ENCODE measurements at regions not wholly inside any gene's neighbourhood (a gene's known extent, or its start where the extent isn't known, plus 50 kb on each side); places are given as distances from the start of the nearest gene placed in this dataset.

- ChIA-PET POLR2A (no interaction called here), CTCF (interaction anchor here (0.6 kb wide), 1 partner anchor 225 kb away, joined by 3 read pairs; no protein-coding TSS in a partner anchor)
- Histone ChIP-seq H3K9ac (no peak overlapping the region), H3K4me1 (ENCODE audit: control insufficient read depth in 1 of 2, insufficient read depth in 2 of 2, low read depth in 1 of 2, low read length in 1 of 2) (no peaks in the 10 kb centered on the region), H3K27me3 (ENCODE audit: insufficient read depth) (no peaks in the 10 kb centered on the region; the same call in 1 of the 2 replicates), H3K4me3 (ENCODE audit: low read depth in 2 of 2, low read length in 1 of 2) (no peak overlapping the region), H2AFZ (ENCODE audit: low read depth) (no peak overlapping the region), H3K36me3 (replicated peaks in 1 of 2; ENCODE audit: control insufficient read depth in 1 of 2, insufficient read depth in 2 of 2, low read length in 1 of 2) (no peaks in the 10 kb centered on the region), H3K9me2 (no peaks in the 10 kb centered on the region), H3K27ac (ENCODE audit: low read depth in 2 of 2, low read length in 1 of 2) (no peak overlapping the region), H3K9me3 (no peaks in the 10 kb centered on the region), H3F3A (replicated peaks; ENCODE audit: insufficient read depth) (no peaks in the 10 kb centered on the region), H3K4me2 (no peak overlapping the region), H4K20me1 (ENCODE audit: insufficient read depth) (no peaks in the 10 kb centered on the region), H3K79me2 (ENCODE audit: insufficient read depth) (no peaks in the 10 kb centered on the region)
- WGBS (ENCODE audit: low lambda C conversion rate), result no CpG with 5 or more reads among the region's 2 CpGs
- TF ChIP-seq ELF1 (IDR thresholded peaks at IDR 0.05) (no peak), EP300 (IDR thresholded peaks at IDR 0.05; ENCODE audit: borderline replicate concordance in 1 of 2, low read depth in 1 of 2, low read length in 1 of 2) (no peak), EZH2phosphoT487 (IDR thresholded peaks at IDR 0.05; ENCODE audit: borderline replicate concordance, low read depth) (no peak), USF1 (IDR thresholded peaks at IDR 0.05; ENCODE audit: borderline replicate concordance, low read depth) (no peak), FOXJ3 (CRISPR knock-in tag; IDR thresholded peaks at IDR 0.05) (no peak)
- DNase-seq, result no peak
Measured at GRCh38 chr6:14305624-14306023, 188.1 kb downstream of the CD83 start.

- Histone ChIP-seq H3K27me3 (ENCODE audit: insufficient read depth) (no peaks in the 10 kb centered on the region; the same call in 1 of the 2 replicates), H3K79me2 (ENCODE audit: insufficient read depth) (no peaks in the 10 kb centered on the region), H3K4me1 (ENCODE audit: control insufficient read depth in 1 of 2, insufficient read depth in 2 of 2, low read depth in 1 of 2, low read length in 1 of 2) (no peaks in the 10 kb centered on the region), H3K36me3 (replicated peaks in 1 of 2; ENCODE audit: control insufficient read depth in 1 of 2, insufficient read depth in 2 of 2, low read length in 1 of 2) (no peaks in the 10 kb centered on the region), H3F3A (replicated peaks; ENCODE audit: insufficient read depth) (no peaks in the 10 kb centered on the region), H3K27ac (ENCODE audit: low read depth in 2 of 2, low read length in 1 of 2) (no peak overlapping the region), H2AFZ (ENCODE audit: low read depth) (no peak overlapping the region), H3K9me3 (no peaks in the 10 kb centered on the region), H3K4me2 (no peak overlapping the region), H4K20me1 (ENCODE audit: insufficient read depth) (no peaks in the 10 kb centered on the region), H3K9ac (no peak overlapping the region), H3K9me2 (no peaks in the 10 kb centered on the region), H3K4me3 (ENCODE audit: low read depth in 2 of 2, low read length in 1 of 2) (no peak overlapping the region)
- 50% methylated on average over 11 of the region's 11 CpGs for WGBS (ENCODE audit: low lambda C conversion rate)
- no peak for DNase-seq
- POLR2A ChIA-PET, result no interaction called here
- CTCF ChIA-PET, result interaction anchor here (0.6 to 1.4 kb wide), 3 partner anchors 11 to 225 kb away, joined by 3 read pairs; no protein-coding TSS in a partner anchor
- TF ChIP-seq USF1 (IDR thresholded peaks at IDR 0.05; ENCODE audit: borderline replicate concordance, low read depth) (no peak), JUND (IDR thresholded peaks at IDR 0.05) (no peak), RXRA (IDR thresholded peaks at IDR 0.05; ENCODE audit: borderline replicate concordance, low read depth) (no peak), NFIC (IDR thresholded peaks at IDR 0.05; ENCODE audit: borderline replicate concordance) (no peak), GABPA (IDR thresholded peaks at IDR 0.05; ENCODE audit: low read depth) (no peak), EP300 (IDR thresholded peaks at IDR 0.05; ENCODE audit: borderline replicate concordance in 1 of 2, low read depth in 1 of 2, low read length in 1 of 2) (no peak), ZBTB33 (IDR thresholded peaks at IDR 0.05; ENCODE audit: borderline replicate concordance, low read depth) (no peak), CTCF (IDR thresholded peaks at IDR 0.05) (no peak), SIN3A (IDR thresholded peaks at IDR 0.05; ENCODE audit: borderline replicate concordance, low read depth, low read length) (no peak), RCOR1 (IDR thresholded peaks at IDR 0.05; ENCODE audit: low read length) (no peak), YY1 (IDR thresholded peaks at IDR 0.05; ENCODE audit: low read depth) (no peak)
Measured at GRCh38 chr6:14306151-14306906, 188.8 kb downstream of the CD83 start.

Data from SK-N-SH (cell line).